ENCODE measurements at regions not wholly inside any gene's neighbourhood (a gene's known extent, or its start where the extent isn't known, plus 50 kb on each side); places are given as distances from the start of the nearest gene placed in this dataset.
A peak's percentile ranks its signal among the peaks of the same experiment; 100 is the strongest.

GRCh38 chr15:87763837-87764236 lies 492.7 kb downstream of the NTRK3 start:
- Histone ChIP-seq H3K4ac (ENCODE audit: low read depth, low read length) (no peak overlapping the region), H2AK9ac (replicated peaks; ENCODE audit: low read depth, low read length, poor library complexity) (no peak overlapping the region), H3K23ac (ENCODE audit: low read depth, low read length) (no peak overlapping the region), H3K9me3 (ENCODE audit: control insufficient read depth, insufficient read depth, low read length) (no peaks in the 10 kb centered on the region), H3K9ac (ENCODE audit: low read depth, low read length) (no peak overlapping the region), H3K18ac (ENCODE audit: low read depth, low read length) (0 out of 2 replicates have a peak overlapping the region, but pooled peaks have one; percentile 73), H4K8ac (ENCODE audit: low read depth in 2 of 2, low read length in 2 of 2) (0 out of 4 replicates have a peak overlapping the region, but pooled peaks of 1 of the 2 experiments have one; percentile 18), H3K27ac (ENCODE audit: insufficient read depth, low read length) (no peak overlapping the region), H3K4me3 (ENCODE audit: insufficient read depth, low read depth, low read length) (no peak overlapping the region), H3K9me1 (ENCODE audit: insufficient read depth, low read length) (no peaks in the 10 kb centered on the region), H2AFZ (replicated peaks; ENCODE audit: low read length, poor library complexity) (no peak overlapping the region), H3K56ac (ENCODE audit: extremely low read depth, insufficient read depth, low read length) (no peak overlapping the region), H3K4me1 (ENCODE audit: control insufficient read depth, insufficient read depth, low read length) (peaks cover 8% of the 10 kb centered on the region), H4K20me1 (ENCODE audit: insufficient read depth, low read length) (no peaks in the 10 kb centered on the region), H3K14ac (replicated peaks; ENCODE audit: low read depth, low read length) (no peak overlapping the region), H3K4me2 (ENCODE audit: low read depth, low read length) (no peak overlapping the region), H2BK5ac (ENCODE audit: low read depth, low read length, poor library complexity, severe bottlenecking) (no peak overlapping the region), H4K5ac (ENCODE audit: low read depth, low read length) (no peak overlapping the region; the same call in 1 of the 2 replicates), H3K36me3 (ENCODE audit: control insufficient read depth, insufficient read depth, low read length) (no peaks in the 10 kb centered on the region), H2BK15ac (ENCODE audit: low read depth, low read length) (peak overlapping the region; percentile 39; the same call in 1 of the 3 replicates), H2BK20ac (ENCODE audit: low read depth, low read length) (0 out of 2 replicates have a peak overlapping the region, but pooled peaks have one; percentile 1), H3K27me3 (ENCODE audit: control insufficient read depth, insufficient read depth, low read length) (no peaks in the 10 kb centered on the region), H2BK120ac (ENCODE audit: low read depth, low read length) (0 out of 2 replicates have a peak overlapping the region, but pooled peaks have one; percentile 6), H3K79me1 (ENCODE audit: low read depth in 1 of 2, low read length in 2 of 2) (no peaks in the 10 kb centered on the region), H2AK5ac (ENCODE audit: low read depth, low read length) (no peak overlapping the region), H4K91ac (ENCODE audit: insufficient read depth, low read depth, low read length) (no peak overlapping the region)
- ATAC-seq (ENCODE audit: low read depth) (no peak), DNase-seq (no peak)
- BruUV-seq (replicated peaks) = no TSS peak
- intact Hi-C loops (cut with micrococcal nuclease) (no loop called here), in situ Hi-C loops (cut with MboI; ENCODE audit: low sequenced_read_pairs) (no loop called here), dilution Hi-C loops (cut with HindIII; ENCODE audit: low sequenced_read_pairs, unreplicated experiment) (no loop called here)
- TF ChIP-seq MXI1 (IDR thresholded peaks at IDR 0.05; ENCODE audit: borderline replicate concordance, low read depth, low read length) (no peak), USF2 (IDR thresholded peaks at IDR 0.05; ENCODE audit: low read depth, low read length) (no peak), MAZ (IDR thresholded peaks at IDR 0.05; ENCODE audit: borderline replicate concordance, low read depth, low read length) (no peak), CEBPB (IDR thresholded peaks at IDR 0.05; ENCODE audit: low read depth, low read length) (no peak), RCOR1 (IDR thresholded peaks at IDR 0.05; ENCODE audit: insufficient replicate concordance, low read length) (no peak), SMC3 (IDR thresholded peaks at IDR 0.05; ENCODE audit: low read depth, low read length) (no peak), RFX5 (IDR thresholded peaks at IDR 0.05; ENCODE audit: low read depth, low read length) (no peak), CTCF (conservative IDR thresholded peaks at IDR 0.05; ENCODE audit: low read depth, low read length) (no peak), NFE2L2 (IDR thresholded peaks at IDR 0.05; ENCODE audit: low read depth, low read length) (no peak), MAFK (IDR thresholded peaks at IDR 0.05; ENCODE audit: low read depth, low read length) (no peak), BHLHE40 (IDR thresholded peaks at IDR 0.05; ENCODE audit: low read depth, low read length) (no peak), CHD1 (IDR thresholded peaks at IDR 0.05; ENCODE audit: low read depth, low read length) (no peak), POLR2A (IDR thresholded peaks at IDR 0.05; ENCODE audit: low read depth, low read length) (no peak), ELK1 (IDR thresholded peaks at IDR 0.05; ENCODE audit: borderline replicate concordance, low read depth, low read length) (no peak), RAD21 (IDR thresholded peaks at IDR 0.05; ENCODE audit: low read length) (no peak), FOS (IDR thresholded peaks at IDR 0.05; ENCODE audit: low read depth, low read length) (no peak)
- POLR2A ChIA-PET (ENCODE audit: unreplicated experiment) = no interaction called here
- CTCF ChIA-PET = interaction anchor here (0.6 kb wide), 1 partner anchor 9 kb away, joined by 3 read pairs; no protein-coding TSS in a partner anchor
- 73% methylated on average over 3 of the region's 9 CpGs; no CpG with 5 or more reads in 1 of the 2 experiments for WGBS, 2 experiments (ENCODE audit: extremely low coverage in 2 of 2, insufficient read length in 1 of 2)
